ENCODE measurements at regions not wholly inside any gene's neighbourhood (a gene's known extent, or its start where the extent isn't known, plus 50 kb on each side); places are given as distances from the start of the nearest gene placed in this dataset.

- peaks cover 0 to 8% (median 0%) of the 10 kb centered on the region in 3 donors for H3K9me3 ChIP-seq (ENCODE audit: control insufficient read depth in 2 of 3, insufficient read depth in 1 of 3, low read length in 3 of 3)
- no peak for TF ChIP-seq CTCF (IDR thresholded peaks at IDR 0.05; ENCODE audit: borderline replicate concordance, extremely low read depth, insufficient read depth)
- H3K27ac ChIP-seq (ENCODE audit: low read depth in 2 of 2, low read length in 2 of 2), result no peak overlapping the region
- intact Hi-C loops (cut with DNase I), result no loop called here
- DNase-seq (no peak), FAIRE-seq (no peak)
- H3K4me1 ChIP-seq (ENCODE audit: control insufficient read depth in 2 of 3, insufficient read depth in 2 of 3, low read depth in 1 of 3, low read length in 3 of 3), result no peaks in the 10 kb centered on the region
- no peaks in the 10 kb centered on the region for H3K27me3 ChIP-seq (ENCODE audit: control insufficient read depth, insufficient read depth, low read length)
- H3K4me3 ChIP-seq (ENCODE audit: low read length in 3 of 3), result no peak overlapping the region
- no peak overlapping the region for H3K9ac ChIP-seq (ENCODE audit: low read length in 3 of 3)
- H3K36me3 ChIP-seq (ENCODE audit: control insufficient read depth in 2 of 3, insufficient read depth in 3 of 3, low read length in 3 of 3), result no peaks in the 10 kb centered on the region
Measured at GRCh38 chr16:86864586-86864985, 286.2 kb downstream of the FOXL1 start.

- H3K27ac ChIP-seq (ENCODE audit: low read depth in 2 of 2, low read length in 2 of 2), result no peak overlapping the region
- peaks cover 0 to 6% (median 0%) of the 10 kb centered on the region in 3 donors for H3K9me3 ChIP-seq (ENCODE audit: control insufficient read depth in 2 of 3, insufficient read depth in 1 of 3, low read length in 3 of 3)
- no peak overlapping the region for H3K4me3 ChIP-seq (ENCODE audit: low read length in 3 of 3)
- no peak for FAIRE-seq
- intact Hi-C loops (cut with DNase I), result no loop called here
- no peak for TF ChIP-seq CTCF (IDR thresholded peaks at IDR 0.05; ENCODE audit: borderline replicate concordance, extremely low read depth, insufficient read depth)
- H3K4me1 ChIP-seq (ENCODE audit: control insufficient read depth in 2 of 3, insufficient read depth in 2 of 3, low read depth in 1 of 3, low read length in 3 of 3), result no peaks in the 10 kb centered on the region
- no peak overlapping the region for H3K9ac ChIP-seq (ENCODE audit: low read length in 3 of 3)
- H3K27me3 ChIP-seq (ENCODE audit: control insufficient read depth, insufficient read depth, low read length), result no peaks in the 10 kb centered on the region
- no peaks in the 10 kb centered on the region for H3K36me3 ChIP-seq (ENCODE audit: control insufficient read depth in 2 of 3, insufficient read depth in 3 of 3, low read length in 3 of 3)
- no peak for DNase-seq
Measured at GRCh38 chr16:86865851-86866662, 287.7 kb downstream of the FOXL1 start.

GRCh38 chr16:86866986-86867722, 288.8 kb downstream of the FOXL1 start:
- H3K4me3 ChIP-seq (ENCODE audit: low read length in 3 of 3), result no peak overlapping the region
- no peaks in the 10 kb centered on the region for H3K4me1 ChIP-seq (ENCODE audit: control insufficient read depth in 2 of 3, insufficient read depth in 2 of 3, low read depth in 1 of 3, low read length in 3 of 3)
- no peak for FAIRE-seq
- H3K27ac ChIP-seq (ENCODE audit: low read depth in 2 of 2, low read length in 2 of 2), result no peak overlapping the region
- intact Hi-C loops (cut with DNase I), result no loop called here
- no peaks in the 10 kb centered on the region for H3K27me3 ChIP-seq (ENCODE audit: control insufficient read depth, insufficient read depth, low read length)
- no peaks in the 10 kb centered on the region for H3K36me3 ChIP-seq (ENCODE audit: control insufficient read depth in 2 of 3, insufficient read depth in 3 of 3, low read length in 3 of 3)
- H3K9me3 ChIP-seq (ENCODE audit: control insufficient read depth in 2 of 3, insufficient read depth in 1 of 3, low read length in 3 of 3), result no peaks in the 10 kb centered on the region
- no peak for TF ChIP-seq CTCF (IDR thresholded peaks at IDR 0.05; ENCODE audit: borderline replicate concordance, extremely low read depth, insufficient read depth)
- no peak overlapping the region for H3K9ac ChIP-seq (ENCODE audit: low read length in 3 of 3)
- DNase-seq, result no peak

Data from kidney (tissue), 13 donors.